Ovary (tissue), 7 donors: ENCODE measurements at regions not wholly inside any gene's neighbourhood (a gene's known extent, or its start where the extent isn't known, plus 50 kb on each side); places are given as distances from the start of the nearest gene placed in this dataset.
"Not testable (repeated sequence)": the region's sequence is repeated elsewhere in the genome, so short reads cannot be mapped to it uniquely, and the experiment has no call there.

Source experiments
- DNase-seq, 5 donors: peaks; one replicate each; pipeline ENCODE4 v3.0.0-alpha.2; 2019 to 2020
- H3K27ac ChIP-seq, 2 donors: fragments of 200-600 bp; one replicate each; pipeline versions ENCODE4 v1.5.1 to v1.8.0; 2019 to 2022
- H3K27me3 ChIP-seq: fragments of 200-600 bp; one replicate; pipeline ENCODE4 v1.8.0; 2022
- H3K36me3 ChIP-seq: fragments of 200-600 bp; sonication (generic); one replicate; pipeline ENCODE4 v1.5.1; 2019
- H3K4me1 ChIP-seq: one replicate; pipeline ENCODE4 v1.8.1; 2013; ENCODE audit warnings: mild to moderate bottlenecking, moderate library complexity; ENCODE audit not compliant: insufficient read depth
- H3K4me3 ChIP-seq: fragments of 200-600 bp; sonication (generic); one replicate; pipeline ENCODE4 v1.5.1; 2017
- H3K9me3 ChIP-seq, 2 donors: fragments of 200-600 bp in 1 of 2; sonication (generic) in 1 of 2; one replicate each; pipeline versions ENCODE4 v1.5.1 to v1.8.1; 2013 to 2019; ENCODE audit warnings: mild to moderate bottlenecking in 1 of 2, moderate library complexity in 1 of 2
- EP300 ChIP-seq: sonication (generic); formaldehyde crosslinking; IDR thresholded peaks from one replicate; pipeline ENCODE4 v1.6.1; 2017; ENCODE audit warnings: antibody characterized with exemption
- POLR2A ChIP-seq: fragments of 450-650 bp; IDR thresholded peaks from one replicate; pipeline ENCODE4 v1.6.1; 2017; ENCODE audit warnings: antibody characterized with exemption, mild to moderate bottlenecking, moderate library complexity
- WGBS, 3 donors: extraction: QIAGEN DNeasy Blood & Tissue Kit in 1 of 3; methylation state at CpG; one replicate each; pipeline versions ENCODE4 v1.1.5 to v1.1.7; 2013 to 2017; 5-methylcytosine and 5-hydroxymethylcytosine counted together
- intact Hi-C, 4 donors: fragments of 100-400 bp; cut with DNase I; formaldehyde crosslinking; loops; one replicate each; pipeline versions ENCODE4 v1.11.0 to v1.15.1; 2022 to 2023
- TF ChIP-seq, protein P1 (sequence below), 3 donors: fragments of 450-650 bp in 2 of 3; fragments of 200-600 bp in 1 of 3; IDR thresholded peaks; one replicate each; pipeline versions ENCODE4 v1.5.1 to v1.8.0; 2016 to 2022; ENCODE audit warnings: antibody characterized with exemption in 3 of 3, mild to moderate bottlenecking in 1 of 3
- donor health status: DM: no; HTN: no; CAD: no; lungs with moderate emphysema.
- donor health status: DM: no; HTN: no; CAD: no.
- donor health status: Bipolar disorder and iron deficiency.
- donor health status: DM: no; HTN: no; CAD: no.
- donor health status: DM: yes; HTN: yes; CAD: no.

DNA sequence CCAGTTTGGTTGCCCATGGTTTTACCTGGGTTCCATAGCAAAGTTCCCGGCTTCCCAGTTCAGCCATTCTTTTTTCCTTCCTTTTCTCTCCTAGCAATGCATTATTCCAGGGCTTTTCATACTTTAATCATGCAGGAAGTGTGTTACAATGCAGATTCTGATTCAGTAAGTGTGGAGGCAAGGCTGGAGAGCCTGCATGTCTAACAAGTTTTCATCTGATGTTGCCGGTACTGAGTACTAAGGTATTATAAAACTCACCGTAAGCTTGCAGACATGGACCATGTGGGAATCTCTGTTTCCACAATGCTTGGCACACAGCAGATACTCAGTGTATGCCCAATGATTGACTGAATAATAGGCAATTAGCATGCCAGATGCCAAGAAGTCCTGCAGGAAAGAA lies 102.9 kb upstream of the SHB start:
- TF ChIP-seq, protein P1, sequence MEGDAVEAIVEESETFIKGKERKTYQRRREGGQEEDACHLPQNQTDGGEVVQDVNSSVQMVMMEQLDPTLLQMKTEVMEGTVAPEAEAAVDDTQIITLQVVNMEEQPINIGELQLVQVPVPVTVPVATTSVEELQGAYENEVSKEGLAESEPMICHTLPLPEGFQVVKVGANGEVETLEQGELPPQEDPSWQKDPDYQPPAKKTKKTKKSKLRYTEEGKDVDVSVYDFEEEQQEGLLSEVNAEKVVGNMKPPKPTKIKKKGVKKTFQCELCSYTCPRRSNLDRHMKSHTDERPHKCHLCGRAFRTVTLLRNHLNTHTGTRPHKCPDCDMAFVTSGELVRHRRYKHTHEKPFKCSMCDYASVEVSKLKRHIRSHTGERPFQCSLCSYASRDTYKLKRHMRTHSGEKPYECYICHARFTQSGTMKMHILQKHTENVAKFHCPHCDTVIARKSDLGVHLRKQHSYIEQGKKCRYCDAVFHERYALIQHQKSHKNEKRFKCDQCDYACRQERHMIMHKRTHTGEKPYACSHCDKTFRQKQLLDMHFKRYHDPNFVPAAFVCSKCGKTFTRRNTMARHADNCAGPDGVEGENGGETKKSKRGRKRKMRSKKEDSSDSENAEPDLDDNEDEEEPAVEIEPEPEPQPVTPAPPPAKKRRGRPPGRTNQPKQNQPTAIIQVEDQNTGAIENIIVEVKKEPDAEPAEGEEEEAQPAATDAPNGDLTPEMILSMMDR (IDR thresholded peaks at IDR 0.05), result no peak
- TF ChIP-seq POLR2A (no peak), EP300 (no peak)
- intact Hi-C loops, result no loop called here
- no peak for DNase-seq

DNA sequence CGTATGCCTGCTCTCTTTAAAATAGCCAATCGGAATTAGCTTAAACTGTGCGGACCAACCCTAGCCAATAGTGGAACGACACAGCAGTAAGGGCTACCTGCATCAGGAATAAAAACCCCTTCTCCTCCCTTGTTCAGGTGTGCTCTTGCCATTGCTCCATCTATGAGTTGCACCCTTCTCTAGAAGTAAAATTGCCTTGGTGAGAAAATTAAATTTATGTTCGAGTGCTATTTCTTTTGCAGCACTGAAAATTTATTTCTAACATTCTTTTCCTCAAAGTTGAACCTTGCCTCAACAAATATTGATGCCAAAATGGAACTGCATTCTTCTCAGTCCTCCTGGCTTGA lies 102.5 kb upstream of the SHB start:
- WGBS, 3 donors, result 90 to 91% (median 90%) methylated on average over 5 of the region's 5 CpGs
- Histone ChIP-seq H3K4me1 (no peaks in the 10 kb centered on the region), H3K4me3 (no peak overlapping the region), H3K9me3 (peaks cover 0 to 3% of the 10 kb centered on the region in 2 donors), H3K27me3 (no peaks in the 10 kb centered on the region), H3K27ac (no peak overlapping the region), H3K36me3 (no peaks in the 10 kb centered on the region)
- intact Hi-C loops, result no loop called here
- DNase-seq, result no peak
- TF ChIP-seq EP300 (no peak), POLR2A (no peak)
- TF ChIP-seq, protein P1 (IDR thresholded peaks at IDR 0.05), result no peak

More for the DNA sequence above, 102.9 kb upstream of the SHB start:
- Histone ChIP-seq H3K36me3 (no peaks in the 10 kb centered on the region), H3K9me3 (peaks cover 0 to 3% of the 10 kb centered on the region in 2 donors), H3K27me3 (no peaks in the 10 kb centered on the region), H3K4me1 (no peaks in the 10 kb centered on the region), H3K27ac (no peak overlapping the region), H3K4me3 (no peak overlapping the region)
- WGBS, 3 donors, result 88 to 92% (median 92%) methylated on average over 3 of the region's 3 CpGs

DNA sequence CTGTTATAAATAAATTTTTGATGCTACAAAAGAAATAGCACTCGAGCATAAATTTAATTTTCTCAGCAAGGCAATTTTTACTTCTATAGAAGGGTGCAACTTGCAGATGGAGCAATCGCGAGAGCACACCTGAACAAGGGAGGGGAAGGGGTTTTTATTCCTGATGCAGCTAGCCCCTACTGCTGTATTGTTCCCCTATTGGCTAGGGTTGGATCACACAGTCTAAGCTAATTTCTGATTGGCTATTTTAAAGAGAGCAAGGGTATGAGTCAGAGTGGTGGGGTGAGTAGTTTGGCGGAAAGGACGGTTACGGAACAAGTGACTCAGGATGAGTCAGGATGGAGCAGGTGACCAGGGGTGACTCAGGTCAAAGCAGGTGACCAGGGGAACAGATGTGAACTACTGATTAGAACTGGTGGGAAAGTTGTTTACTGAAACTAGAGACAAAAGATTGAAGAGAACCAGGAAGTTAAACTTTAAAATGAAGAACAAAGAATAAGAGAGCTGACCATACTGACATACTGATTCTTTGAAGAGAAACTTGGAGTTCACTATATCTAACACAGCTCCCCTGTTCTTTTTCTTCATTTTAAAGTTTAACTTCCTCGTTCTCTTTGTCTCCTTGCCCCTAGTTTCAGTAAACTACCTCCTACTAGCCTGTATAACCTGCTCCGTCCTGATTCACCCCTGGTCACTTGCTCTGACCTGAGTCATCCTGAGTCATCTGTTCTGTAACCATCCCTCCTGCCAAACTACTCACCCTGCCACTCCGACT lies 101.9 kb upstream of the SHB start:
- H3K4me3 ChIP-seq, DNase-seq, H3K36me3 ChIP-seq, intact Hi-C loops, H3K4me1 ChIP-seq, H3K9me3 ChIP-seq, H3K27ac ChIP-seq, H3K27me3 ChIP-seq: not testable (repeated sequence)
- 90 to 92% (median 91%) methylated on average over 9 of the region's 9 CpGs for WGBS, 3 donors

DNA sequence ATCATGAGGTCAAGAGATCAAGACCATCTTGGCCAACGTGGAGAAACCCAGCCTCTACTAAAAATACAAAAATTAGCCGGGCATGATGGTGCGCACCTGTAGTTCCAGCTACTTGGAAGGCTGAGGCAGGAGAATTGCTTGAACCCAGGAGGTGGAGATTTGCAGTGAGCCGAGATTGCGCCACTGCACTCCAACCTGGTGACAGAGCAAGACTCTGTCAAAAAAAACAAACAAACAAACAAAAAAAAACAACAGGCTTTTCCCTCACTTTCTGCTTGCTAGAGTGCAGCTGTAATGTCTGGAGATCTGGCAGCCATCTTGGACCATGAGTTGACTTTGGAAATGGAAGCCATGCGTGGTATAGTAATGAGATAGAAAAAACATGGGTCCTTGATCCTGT lies 101.1 kb upstream of the SHB start:
- intact Hi-C loops, result not testable (repeated sequence)

DNA sequence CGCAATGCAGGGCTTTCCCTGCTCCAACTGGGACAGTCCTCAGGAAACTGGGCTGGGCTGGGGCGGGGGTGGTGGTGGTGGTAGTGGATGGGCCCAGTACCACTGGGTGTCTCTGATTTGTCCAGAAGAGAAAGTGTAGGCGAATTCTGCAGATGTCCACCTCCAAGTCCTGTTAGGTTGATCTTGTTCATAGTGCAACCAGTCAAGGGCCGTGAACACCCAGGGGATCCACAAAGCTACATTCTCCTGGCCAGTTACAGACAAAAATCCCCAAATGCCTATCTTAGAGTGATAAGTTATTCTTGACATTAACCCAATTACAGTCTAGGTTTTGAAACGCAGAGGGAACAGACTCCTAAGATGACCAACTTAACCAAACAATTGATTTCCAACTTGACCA lies 97.5 kb upstream of the SHB start:
- Histone ChIP-seq H3K4me3 (no peak overlapping the region), H3K36me3 (no peaks in the 10 kb centered on the region), H3K27me3 (no peaks in the 10 kb centered on the region), H3K4me1 (no peaks in the 10 kb centered on the region), H3K27ac (no peak overlapping the region), H3K9me3 (peaks cover 0 to 3% of the 10 kb centered on the region in 2 donors)
- 92 to 95% (median 93%) methylated on average over 5 of the region's 5 CpGs for WGBS, 3 donors
- TF ChIP-seq EP300 (no peak), POLR2A (no peak)
- TF ChIP-seq, protein P1 (IDR thresholded peaks at IDR 0.05), result no peak
- no peak for DNase-seq
- intact Hi-C loops, result loop anchor here in 2 of 4 donors (5.0 kb wide), 2 partner anchors 39 to 56 kb away; no protein-coding TSS in a partner anchor

More for the DNA sequence above, 101.1 kb upstream of the SHB start:
- not testable (repeated sequence) for H3K4me1 ChIP-seq, H3K27me3 ChIP-seq, H3K27ac ChIP-seq, H3K4me3 ChIP-seq, H3K36me3 ChIP-seq, H3K9me3 ChIP-seq, DNase-seq
- WGBS, 3 donors, result 92 to 95% (median 94%) methylated on average over 6 of the region's 6 CpGs
